Subcutaneous abdominal adipose tissue (tissue), 5 donors: ENCODE measurements at regions not wholly inside any gene's neighbourhood (a gene's known extent, or its start where the extent isn't known, plus 50 kb on each side); places are given as distances from the start of the nearest gene placed in this dataset.

Source experiments
- H3K27ac ChIP-seq: one replicate; pipeline ENCODE4 v1.7.0; 2013; ENCODE audit warnings: low read depth, mild to moderate bottlenecking, inconsistent platforms, low read length, moderate library complexity
- H3K27me3 ChIP-seq, 5 donors: one replicate each; pipeline ENCODE4 v1.7.0; 2013; ENCODE audit warnings: low read length in 5 of 5, inconsistent platforms in 1 of 5; ENCODE audit not compliant: control insufficient read depth in 5 of 5, insufficient read depth in 4 of 5
- H3K36me3 ChIP-seq, 5 donors: one replicate each; pipeline ENCODE4 v1.7.0; 2013; ENCODE audit warnings: low read length in 5 of 5; ENCODE audit not compliant: control insufficient read depth in 5 of 5, insufficient read depth in 5 of 5
- H3K4me1 ChIP-seq, 5 donors: one replicate each; pipeline ENCODE4 v1.7.0; 2013; ENCODE audit warnings: low read length in 5 of 5, mild to moderate bottlenecking in 3 of 5, moderate library complexity in 1 of 5; ENCODE audit not compliant: control insufficient read depth in 5 of 5, insufficient read depth in 5 of 5
- H3K4me3 ChIP-seq, 5 donors: one replicate each; pipeline ENCODE4 v1.7.0; 2013; ENCODE audit warnings: low read length in 5 of 5, low read depth in 1 of 5
- H3K9ac ChIP-seq, 5 donors: one replicate each; pipeline ENCODE4 v1.7.0; 2013; ENCODE audit warnings: low read length in 5 of 5, mild to moderate bottlenecking in 4 of 5, moderate library complexity in 3 of 5
- H3K9me3 ChIP-seq, 5 donors: one replicate each; pipeline ENCODE4 v1.7.0; 2013; ENCODE audit warnings: low read length in 5 of 5; ENCODE audit not compliant: control insufficient read depth in 5 of 5
- donor health status: healthy.
- donor health status: healthy.
- donor health status: healthy.
- donor health status: healthy.
- donor health status: healthy.

- Histone ChIP-seq H3K36me3 (no peaks in the 10 kb centered on the region), H3K27ac (no peak overlapping the region), H3K4me1 (no peaks in the 10 kb centered on the region), H3K4me3 (no peak overlapping the region), H3K9ac (no peak overlapping the region), H3K9me3 (peaks cover 0 to 3% (median 0%) of the 10 kb centered on the region in 5 donors), H3K27me3 (no peaks in the 10 kb centered on the region)
These were observed 268.1 kb upstream of the TMTC4 start for GRCh38 chr13:100942742-100943141.

- peaks cover 0 to 3% (median 0%) of the 10 kb centered on the region in 5 donors for H3K9me3 ChIP-seq
- H3K4me3 ChIP-seq = no peak overlapping the region
These were observed 267.1 kb upstream of the TMTC4 start for GRCh38 chr13:100941377-100942368.

GRCh38 chr13:100940658-100941057 lies 266.1 kb upstream of the TMTC4 start:
- Histone ChIP-seq H3K9me3 (no peaks in the 10 kb centered on the region), H3K27me3 (no peaks in the 10 kb centered on the region), H3K36me3 (no peaks in the 10 kb centered on the region), H3K9ac (no peak overlapping the region), H3K4me1 (no peaks in the 10 kb centered on the region), H3K27ac (no peak overlapping the region), H3K4me3 (no peak overlapping the region)

More at GRCh38 chr13:100941377-100942368, 267.1 kb upstream of the TMTC4 start:
- Histone ChIP-seq H3K27ac (no peak overlapping the region), H3K9ac (no peak overlapping the region), H3K4me1 (no peaks in the 10 kb centered on the region), H3K27me3 (no peaks in the 10 kb centered on the region), H3K36me3 (no peaks in the 10 kb centered on the region)

- no peak overlapping the region for H3K9ac ChIP-seq
- no peaks in the 10 kb centered on the region for H3K36me3 ChIP-seq
- no peaks in the 10 kb centered on the region for H3K27me3 ChIP-seq
These were observed 259.2 kb upstream of the TMTC4 start for GRCh38 chr13:100933841-100934240.

GRCh38 chr13:100922599-100922998 lies 248.0 kb upstream of the TMTC4 start:
- no peaks in the 10 kb centered on the region for H3K9me3 ChIP-seq

More at GRCh38 chr13:100933841-100934240, 259.2 kb upstream of the TMTC4 start:
- H3K4me1 ChIP-seq = no peaks in the 10 kb centered on the region
- no peaks in the 10 kb centered on the region for H3K9me3 ChIP-seq
- H3K27ac ChIP-seq = no peak overlapping the region
- no peak overlapping the region for H3K4me3 ChIP-seq

GRCh38 chr13:100921139-100921538 lies 246.5 kb upstream of the TMTC4 start:
- no peaks in the 10 kb centered on the region for H3K36me3 ChIP-seq
- no peaks in the 10 kb centered on the region for H3K27me3 ChIP-seq
- H3K4me1 ChIP-seq = peaks cover 0 to 18% (median 4%) of the 10 kb centered on the region in 5 donors
- no peak overlapping the region for H3K9ac ChIP-seq
- no peak overlapping the region for H3K27ac ChIP-seq
- H3K9me3 ChIP-seq = no peaks in the 10 kb centered on the region
- H3K4me3 ChIP-seq = no peak overlapping the region

More at GRCh38 chr13:100922599-100922998, 248.0 kb upstream of the TMTC4 start:
- H3K27ac ChIP-seq = no peak overlapping the region
- no peak overlapping the region for H3K9ac ChIP-seq
- no peaks in the 10 kb centered on the region for H3K27me3 ChIP-seq
- H3K36me3 ChIP-seq = no peaks in the 10 kb centered on the region
- peaks cover 0 to 18% (median 4%) of the 10 kb centered on the region in 5 donors for H3K4me1 ChIP-seq
- H3K4me3 ChIP-seq = peak overlapping the region in 2 of 5 donors; percentile 1 to 26

GRCh38 chr13:100917011-100917410 lies 242.4 kb upstream of the TMTC4 start:
- Histone ChIP-seq H3K27me3 (no peaks in the 10 kb centered on the region), H3K9me3 (peaks cover 0 to 3% (median 0%) of the 10 kb centered on the region in 5 donors), H3K9ac (no peak overlapping the region), H3K27ac (no peak overlapping the region), H3K4me3 (no peak overlapping the region), H3K4me1 (peaks cover 0 to 7% (median 2%) of the 10 kb centered on the region in 5 donors), H3K36me3 (no peaks in the 10 kb centered on the region)

GRCh38 chr13:100913143-100913542 lies 238.5 kb upstream of the TMTC4 start:
- Histone ChIP-seq H3K9ac (no peak overlapping the region), H3K4me3 (no peak overlapping the region), H3K27ac (no peak overlapping the region), H3K4me1 (peaks cover 0 to 2% (median 0%) of the 10 kb centered on the region in 5 donors), H3K27me3 (no peaks in the 10 kb centered on the region), H3K36me3 (no peaks in the 10 kb centered on the region), H3K9me3 (peaks cover 0 to 3% (median 0%) of the 10 kb centered on the region in 5 donors)

- Histone ChIP-seq H3K27ac (no peak overlapping the region), H3K36me3 (no peaks in the 10 kb centered on the region), H3K4me1 (no peaks in the 10 kb centered on the region), H3K4me3 (no peak overlapping the region), H3K27me3 (no peaks in the 10 kb centered on the region), H3K9me3 (no peaks in the 10 kb centered on the region), H3K9ac (no peak overlapping the region)
These were observed 229.8 kb upstream of the TMTC4 start for GRCh38 chr13:100904293-100904976.
